GM23248 (cell line): ENCODE measurements at regions not wholly inside any gene's neighbourhood (a gene's known extent, or its start where the extent isn't known, plus 50 kb on each side); places are given as distances from the start of the nearest gene placed in this dataset.

Experiments
- EZH2 ChIP-seq: fragments of 200-600 bp; sonication (generic); IDR thresholded peaks from 2 replicates; pipeline ENCODE4 v1.6.1; 2018; ENCODE audit warnings: antibody characterized with exemption, mild to moderate bottlenecking; ENCODE audit not compliant: insufficient read depth, poor library complexity, severe bottlenecking
- EZH2phosphoT487 ChIP-seq: fragments of 200-600 bp; sonication (generic); IDR thresholded peaks from 2 replicates; pipeline ENCODE4 v1.6.1; 2018; ENCODE audit warnings: antibody characterized with exemption, moderate library complexity, mild to moderate bottlenecking, low read depth; ENCODE audit not compliant: insufficient read depth

GRCh38 chr17:33442320-33442719 lies 149.2 kb upstream of the ASIC2 start:
- TF ChIP-seq EZH2 = no peak
- TF ChIP-seq EZH2phosphoT487 = no peak
